Lower lobe of right lung (tissue), 2 donors: ENCODE measurements at regions not wholly inside any gene's neighbourhood (a gene's known extent, or its start where the extent isn't known, plus 50 kb on each side); places are given as distances from the start of the nearest gene placed in this dataset.
A peak's percentile ranks its signal among the peaks of the same experiment; 100 is the strongest.

Source experiments
- ATAC-seq, 2 donors: fragments of 200-7000 bp; cut with Tn5 transposase; one replicate each; pipeline ENCODE4 v1.9.1; 2020 to 2022; ENCODE audit warnings: mild to moderate bottlenecking in 2 of 2, moderate library complexity in 2 of 2
- DNase-seq: peaks from one replicate; pipeline ENCODE4 v3.0.0-alpha.2; 2020
- H3K27ac ChIP-seq: fragments of 200-600 bp; one replicate; pipeline ENCODE4 v1.8.0; 2022
- H3K27me3 ChIP-seq: fragments of 200-600 bp; one replicate; pipeline ENCODE4 v1.8.0; 2022; ENCODE audit warnings: low read depth
- H3K36me3 ChIP-seq: fragments of 200-600 bp; one replicate; pipeline ENCODE4 v1.8.0; 2022; ENCODE audit warnings: mild to moderate bottlenecking
- H3K4me1 ChIP-seq: fragments of 200-600 bp; one replicate; pipeline ENCODE4 v1.8.0; 2022
- H3K4me3 ChIP-seq: fragments of 200-600 bp; one replicate; pipeline ENCODE4 v1.8.0; 2022; ENCODE audit warnings: mild to moderate bottlenecking
- H3K9me3 ChIP-seq: fragments of 200-600 bp; one replicate; pipeline ENCODE4 v1.8.0; 2022
- CTCF ChIP-seq: fragments of 200-600 bp; IDR thresholded peaks from one replicate; pipeline ENCODE4 v1.8.0; 2022; ENCODE audit warnings: antibody characterized with exemption, mild to moderate bottlenecking
- intact Hi-C: fragments of 100-400 bp; cut with DNase I; formaldehyde crosslinking; loops from one replicate; pipeline ENCODE4 v1.11.0; 2022
- donor health status: DM: no; HTN: yes; CAD: no; lungs with severe emphysema.

- no peak overlapping the region for H3K27ac ChIP-seq
- no peak for ATAC-seq
- no peaks in the 10 kb centered on the region for H3K4me1 ChIP-seq
- TF ChIP-seq CTCF = no peak
- no peaks in the 10 kb centered on the region for H3K36me3 ChIP-seq
- H3K4me3 ChIP-seq = no peak overlapping the region
- intact Hi-C loops = no loop called here
- H3K27me3 ChIP-seq = no peaks in the 10 kb centered on the region
- DNase-seq = no peak
- no peaks in the 10 kb centered on the region for H3K9me3 ChIP-seq
These were observed 596.6 kb downstream of the GBE1 start for GRCh38 chr3:81164806-81165205.

DNA sequence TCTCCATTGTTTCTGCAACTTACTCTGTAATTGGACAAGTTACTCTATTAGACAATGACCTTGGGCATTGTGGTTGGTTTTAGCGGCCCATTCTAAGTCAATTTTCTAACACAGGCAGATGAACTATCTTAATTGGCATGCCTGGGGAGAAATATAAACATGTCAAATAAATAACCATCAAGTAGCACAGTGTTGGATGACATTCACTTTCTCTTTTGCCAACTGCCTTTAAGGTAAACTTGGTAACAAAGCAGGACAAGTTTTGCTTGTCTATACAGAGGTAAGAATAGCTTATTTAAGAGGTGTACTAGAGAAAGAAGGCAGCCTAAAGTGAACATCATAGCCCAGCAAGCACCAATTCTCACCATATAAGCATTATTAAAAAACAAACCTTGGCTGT, 599.6 kb downstream of the GBE1 start:
- intact Hi-C loops = no loop called here

DNA sequence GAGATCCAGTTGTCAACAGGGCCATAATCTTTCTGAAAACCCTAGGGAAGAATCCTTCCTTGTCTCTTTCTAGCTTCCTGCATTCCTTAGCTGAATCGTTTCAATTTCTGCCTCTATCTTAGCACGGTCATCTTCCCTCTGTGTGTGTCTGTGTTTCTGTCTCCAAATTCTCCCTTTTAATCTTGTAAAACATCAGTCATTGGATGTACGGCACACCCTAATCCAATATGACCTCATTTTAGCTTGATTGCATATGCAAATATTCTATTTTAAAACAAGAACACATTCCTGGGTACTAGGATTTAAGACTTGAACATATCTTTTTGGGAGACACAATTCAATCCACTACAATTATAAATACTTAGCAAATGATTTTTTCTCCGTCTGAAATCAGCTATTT, 600.3 kb downstream of the GBE1 start:
- ATAC-seq (no peak), DNase-seq (no peak)
- TF ChIP-seq CTCF = no peak
- H3K36me3 ChIP-seq = no peaks in the 10 kb centered on the region
- no peak overlapping the region for H3K4me3 ChIP-seq
- intact Hi-C loops = no loop called here
- H3K27me3 ChIP-seq = no peaks in the 10 kb centered on the region
- H3K9me3 ChIP-seq = no peaks in the 10 kb centered on the region
- H3K4me1 ChIP-seq = no peaks in the 10 kb centered on the region
- no peak overlapping the region for H3K27ac ChIP-seq

More for the DNA sequence above, 599.6 kb downstream of the GBE1 start:
- no peaks in the 10 kb centered on the region for H3K36me3 ChIP-seq
- H3K4me1 ChIP-seq = no peaks in the 10 kb centered on the region
- ATAC-seq (no peak), DNase-seq (no peak)
- H3K27ac ChIP-seq = no peak overlapping the region
- TF ChIP-seq CTCF = no peak
- H3K9me3 ChIP-seq = no peaks in the 10 kb centered on the region
- H3K4me3 ChIP-seq = no peak overlapping the region
- no peaks in the 10 kb centered on the region for H3K27me3 ChIP-seq

DNA sequence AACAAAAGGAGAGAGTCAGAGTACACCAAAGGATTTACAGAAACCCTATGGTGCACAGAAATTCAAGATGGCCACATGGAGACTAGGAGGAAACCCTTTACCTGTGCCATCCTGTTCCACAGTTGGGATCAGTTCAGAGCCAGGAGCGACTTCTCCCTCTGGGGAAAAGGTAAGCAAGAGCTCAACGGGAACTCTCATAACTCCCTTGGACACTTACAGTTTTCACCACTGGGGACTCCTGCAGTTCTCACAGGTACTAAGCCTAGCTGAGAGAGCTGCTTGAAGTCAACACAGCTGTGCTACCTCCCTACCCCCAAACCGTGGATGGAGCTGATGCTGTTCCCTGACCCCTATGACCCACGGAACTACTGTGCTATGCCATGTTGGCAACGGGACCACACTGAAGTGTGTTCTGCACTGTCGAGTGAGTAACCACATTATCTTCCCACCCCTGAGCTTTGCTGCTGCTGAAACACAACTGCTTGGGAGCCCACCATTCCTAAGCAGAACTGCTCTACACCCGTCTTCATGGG, 606.8 kb downstream of the GBE1 start:
- intact Hi-C loops = no loop called here
- peaks cover 3% of the 10 kb centered on the region for H3K9me3 ChIP-seq
- ATAC-seq = peak in 1 of 2 donors; percentile 37

DNA sequence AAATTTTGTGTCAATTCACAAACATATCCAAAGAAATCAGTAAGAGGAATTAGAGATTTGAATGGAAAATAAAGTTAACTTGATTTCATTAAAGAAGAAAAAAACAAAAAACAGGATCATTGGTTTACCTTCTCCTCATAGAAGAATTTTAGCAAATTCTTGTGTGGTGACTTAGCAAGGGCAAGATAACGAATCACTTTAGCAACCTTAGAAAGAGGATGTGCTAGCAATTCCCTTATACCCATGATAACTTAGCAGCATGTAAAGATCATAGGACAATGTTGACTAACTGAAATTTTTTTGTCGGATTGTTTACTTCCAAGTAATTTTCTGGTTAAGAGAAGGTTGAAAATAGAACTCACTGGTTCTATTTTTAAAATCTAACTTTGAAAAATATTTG, 609.3 kb downstream of the GBE1 start:
- no peak for DNase-seq
- no peak for ATAC-seq
- Histone ChIP-seq H3K4me3 (no peak overlapping the region), H3K9me3 (peaks cover 3% of the 10 kb centered on the region), H3K27me3 (no peaks in the 10 kb centered on the region), H3K36me3 (no peaks in the 10 kb centered on the region), H3K27ac (no peak overlapping the region), H3K4me1 (no peaks in the 10 kb centered on the region)
- intact Hi-C loops = no loop called here
- TF ChIP-seq CTCF = no peak

More for the DNA sequence above, 606.8 kb downstream of the GBE1 start:
- DNase-seq = no peak
- TF ChIP-seq CTCF = no peak
- no peaks in the 10 kb centered on the region for H3K36me3 ChIP-seq
- H3K4me1 ChIP-seq = no peaks in the 10 kb centered on the region
- no peak overlapping the region for H3K27ac ChIP-seq
- no peak overlapping the region for H3K4me3 ChIP-seq
- no peaks in the 10 kb centered on the region for H3K27me3 ChIP-seq

GRCh38 chr3:81132995-81133394, 628.5 kb downstream of the GBE1 start:
- no peaks in the 10 kb centered on the region for H3K4me1 ChIP-seq
- intact Hi-C loops = no loop called here
- no peaks in the 10 kb centered on the region for H3K36me3 ChIP-seq
- DNase-seq (no peak), ATAC-seq (no peak)
- TF ChIP-seq CTCF = no peak
- H3K27ac ChIP-seq = no peak overlapping the region
- H3K27me3 ChIP-seq = no peaks in the 10 kb centered on the region
- H3K4me3 ChIP-seq = no peak overlapping the region
- H3K9me3 ChIP-seq = no peaks in the 10 kb centered on the region
